ENCODE measurements at regions not wholly inside any gene's neighbourhood (a gene's known extent, or its start where the extent isn't known, plus 50 kb on each side); places are given as distances from the start of the nearest gene placed in this dataset.

DNA sequence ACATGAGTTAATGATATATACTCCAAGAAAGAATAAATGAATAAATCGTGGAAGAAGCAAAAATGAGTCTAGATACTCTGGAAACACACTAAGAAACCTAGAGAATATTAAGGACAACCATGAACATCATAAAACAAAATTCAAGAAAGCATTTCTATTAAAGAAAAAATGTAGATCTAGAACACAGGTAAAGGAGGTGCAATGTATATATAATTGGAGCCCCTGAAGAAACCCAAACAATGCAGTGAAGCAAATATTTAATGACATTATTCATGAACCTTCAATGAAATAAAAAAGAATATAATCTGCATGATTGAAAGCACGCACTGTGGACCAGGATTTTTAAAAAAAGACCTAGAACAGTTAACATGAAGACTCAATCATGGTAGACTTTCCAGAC lies 150.1 kb downstream of the ATPSCKMT start:
- TF ChIP-seq, protein P1, sequence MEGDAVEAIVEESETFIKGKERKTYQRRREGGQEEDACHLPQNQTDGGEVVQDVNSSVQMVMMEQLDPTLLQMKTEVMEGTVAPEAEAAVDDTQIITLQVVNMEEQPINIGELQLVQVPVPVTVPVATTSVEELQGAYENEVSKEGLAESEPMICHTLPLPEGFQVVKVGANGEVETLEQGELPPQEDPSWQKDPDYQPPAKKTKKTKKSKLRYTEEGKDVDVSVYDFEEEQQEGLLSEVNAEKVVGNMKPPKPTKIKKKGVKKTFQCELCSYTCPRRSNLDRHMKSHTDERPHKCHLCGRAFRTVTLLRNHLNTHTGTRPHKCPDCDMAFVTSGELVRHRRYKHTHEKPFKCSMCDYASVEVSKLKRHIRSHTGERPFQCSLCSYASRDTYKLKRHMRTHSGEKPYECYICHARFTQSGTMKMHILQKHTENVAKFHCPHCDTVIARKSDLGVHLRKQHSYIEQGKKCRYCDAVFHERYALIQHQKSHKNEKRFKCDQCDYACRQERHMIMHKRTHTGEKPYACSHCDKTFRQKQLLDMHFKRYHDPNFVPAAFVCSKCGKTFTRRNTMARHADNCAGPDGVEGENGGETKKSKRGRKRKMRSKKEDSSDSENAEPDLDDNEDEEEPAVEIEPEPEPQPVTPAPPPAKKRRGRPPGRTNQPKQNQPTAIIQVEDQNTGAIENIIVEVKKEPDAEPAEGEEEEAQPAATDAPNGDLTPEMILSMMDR (IDR thresholded peaks at IDR 0.05; ENCODE audit: insufficient read depth, low read depth, low read length, missing control alignments): no peak
- DNase-seq (ENCODE audit: low read depth): no peak
- H3K4me3 ChIP-seq (ENCODE audit: low read depth, low read length): no peak overlapping the region

DNA sequence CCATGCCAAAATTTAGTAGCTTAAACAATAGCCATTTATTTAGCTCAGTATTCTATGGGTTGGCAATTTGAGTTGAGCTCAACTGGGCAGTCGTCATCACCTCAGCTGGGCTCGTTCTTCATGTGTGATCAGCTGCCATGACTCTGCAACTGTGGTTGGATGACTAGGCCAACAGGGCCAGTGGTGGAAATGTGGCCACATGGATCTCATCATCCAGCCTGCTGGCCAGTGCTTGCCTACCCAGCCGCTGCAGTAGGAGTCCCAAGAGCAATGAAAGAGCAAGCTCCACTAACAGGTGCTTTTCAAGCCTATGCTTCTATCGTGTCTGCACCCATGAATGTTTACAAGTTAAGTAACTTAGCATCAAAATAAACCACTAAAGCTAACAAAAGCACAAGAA lies 158.0 kb downstream of the ATPSCKMT start:
- TF ChIP-seq, protein P1 (IDR thresholded peaks at IDR 0.05; ENCODE audit: insufficient read depth, low read depth, low read length, missing control alignments): no peak
- DNase-seq (ENCODE audit: low read depth): no peak
- H3K4me3 ChIP-seq (ENCODE audit: low read depth, low read length): no peak overlapping the region

DNA sequence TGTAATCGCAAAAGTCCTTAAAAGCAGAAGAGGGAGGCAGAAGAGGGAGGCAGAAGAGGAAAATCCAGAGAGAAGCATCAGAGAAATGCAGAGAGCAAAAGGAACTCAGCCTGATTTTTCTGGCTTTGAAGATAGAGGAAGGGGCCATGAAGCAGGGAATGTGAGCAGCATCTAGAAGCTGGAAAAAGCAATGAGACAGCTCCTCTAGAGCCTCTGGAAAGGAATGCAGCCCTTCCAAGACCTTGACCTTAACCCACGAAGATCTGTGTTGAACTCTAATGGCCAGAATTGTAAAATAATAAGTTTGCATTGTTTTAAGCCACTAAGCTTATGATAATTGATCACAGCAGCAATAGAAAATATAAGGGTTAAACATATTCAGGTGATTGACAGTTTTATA lies 159.6 kb downstream of the ATPSCKMT start:
- H3K4me3 ChIP-seq (ENCODE audit: low read depth, low read length): no peak overlapping the region
- DNase-seq (ENCODE audit: low read depth): no peak
- TF ChIP-seq, protein P1 (IDR thresholded peaks at IDR 0.05; ENCODE audit: insufficient read depth, low read depth, low read length, missing control alignments): no peak

DNA sequence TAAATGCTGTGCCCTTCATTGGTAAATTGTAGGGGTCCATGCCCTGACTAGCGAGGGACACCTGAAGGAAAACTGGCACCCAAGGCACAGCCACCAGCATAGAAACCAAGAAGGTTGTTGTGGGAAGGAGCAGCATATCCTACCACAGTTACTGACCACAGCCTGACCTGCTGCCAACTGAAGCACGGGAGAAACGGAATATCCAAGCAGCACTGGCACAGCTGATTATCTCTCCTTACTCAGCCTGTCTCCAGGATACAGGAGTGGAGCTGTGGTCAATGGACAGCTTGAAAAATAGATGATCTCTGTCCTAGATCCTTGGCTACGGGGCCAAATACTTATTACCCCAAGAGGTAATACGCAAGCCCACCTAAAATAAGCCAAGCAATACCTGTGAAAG lies 164.5 kb downstream of the ATPSCKMT start:
- H3K4me3 ChIP-seq (ENCODE audit: low read depth, low read length): no peak overlapping the region
- TF ChIP-seq, protein P1 (IDR thresholded peaks at IDR 0.05; ENCODE audit: insufficient read depth, low read depth, low read length, missing control alignments): no peak
- DNase-seq (ENCODE audit: low read depth): no peak

DNA sequence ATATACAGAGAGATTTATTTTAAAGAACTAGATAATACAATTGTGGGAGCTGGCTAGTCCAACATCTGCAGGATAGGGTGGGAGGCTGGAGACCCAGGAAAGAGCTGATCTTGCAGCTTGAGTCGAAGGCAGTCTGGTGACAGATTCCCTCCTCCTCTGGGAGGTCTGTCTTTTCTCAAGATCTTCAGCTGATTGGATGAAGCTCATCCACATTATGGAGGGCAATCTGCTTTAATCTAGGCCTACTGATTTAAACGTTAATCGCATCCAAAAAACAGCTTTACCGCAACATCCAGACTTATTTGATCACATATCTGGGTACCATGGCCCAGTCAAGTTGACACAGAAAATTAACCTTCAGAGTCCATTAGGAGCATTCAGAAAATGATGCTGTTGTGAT lies 168.1 kb downstream of the ATPSCKMT start:
- H3K4me3 ChIP-seq (ENCODE audit: low read depth, low read length): no peak overlapping the region
- TF ChIP-seq, protein P1 (IDR thresholded peaks at IDR 0.05; ENCODE audit: insufficient read depth, low read depth, low read length, missing control alignments): no peak
- no peak for DNase-seq (ENCODE audit: low read depth)

DNA sequence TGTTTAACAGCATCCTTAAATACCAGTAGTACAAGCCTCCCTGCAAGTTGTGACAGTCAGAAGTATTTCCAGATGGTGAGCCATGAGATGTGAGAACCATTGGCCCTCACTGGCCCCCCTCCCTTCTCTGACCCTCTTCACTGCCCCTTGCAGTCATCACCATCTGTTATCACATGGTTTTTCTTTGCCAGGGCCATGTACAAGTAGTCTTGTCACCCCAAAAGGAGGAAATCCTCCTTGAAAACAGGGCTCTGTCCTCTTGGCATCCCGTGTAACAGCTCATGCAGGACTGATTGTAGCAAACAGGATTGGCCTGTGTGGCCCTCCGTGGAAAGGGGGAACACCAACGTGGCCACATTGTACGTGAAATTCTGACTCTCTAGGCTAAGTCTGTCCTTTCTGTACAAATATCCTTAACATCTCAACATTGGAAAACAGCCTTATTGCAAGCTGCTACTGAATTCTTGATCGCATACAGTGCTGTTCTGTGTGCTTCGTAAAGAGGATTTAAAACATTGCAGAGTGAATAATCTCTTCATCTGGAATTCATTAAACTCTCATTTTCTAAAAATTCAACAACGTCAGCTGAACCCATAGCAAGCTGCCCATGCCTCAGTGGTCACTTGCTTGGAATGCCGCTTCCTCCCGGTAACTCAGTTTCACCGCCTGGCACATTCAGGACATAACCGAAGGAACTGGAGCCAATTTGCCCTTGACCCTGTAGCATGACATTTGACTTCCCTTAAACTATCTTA lies 171.7 kb downstream of the ATPSCKMT start:
- DNase-seq (ENCODE audit: low read depth): no peak
- no peak overlapping the region for H3K4me3 ChIP-seq (ENCODE audit: low read depth, low read length)
- TF ChIP-seq, protein P1 (IDR thresholded peaks at IDR 0.05; ENCODE audit: insufficient read depth, low read depth, low read length, missing control alignments): no peak
